ENCODE measurements at regions not wholly inside any gene's neighbourhood (a gene's known extent, or its start where the extent isn't known, plus 50 kb on each side); places are given as distances from the start of the nearest gene placed in this dataset.

DNA sequence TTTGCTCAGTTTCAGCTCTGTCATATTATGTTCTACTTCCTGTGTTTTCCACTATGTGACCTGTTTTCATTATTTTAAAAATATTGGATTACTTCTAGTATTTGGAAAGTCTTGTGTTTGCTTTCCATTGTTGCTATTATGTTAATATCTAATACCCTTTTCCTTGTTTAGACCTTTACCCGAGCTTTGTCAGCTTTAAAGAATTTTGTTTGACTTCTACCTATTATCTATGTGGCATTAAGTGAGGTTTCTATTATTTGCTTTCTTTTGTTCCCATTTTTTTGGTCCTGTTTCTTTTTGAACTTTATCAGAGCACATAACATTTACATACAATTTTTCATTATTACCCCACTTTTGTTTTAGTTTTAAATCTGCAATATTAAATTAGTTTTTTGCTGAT is 202.7 kb downstream of the MANEA start:
- Histone ChIP-seq H3K9me3 (ENCODE audit: control insufficient read depth, low read length) (peaks cover 2% of the 10 kb centered on the region), H3K27me3 (replicated peaks; ENCODE audit: control insufficient read depth, insufficient read depth, low read length) (no peaks in the 10 kb centered on the region), H3K36me3 (ENCODE audit: control insufficient read depth, insufficient read depth, low read length, severe bottlenecking) (no peaks in the 10 kb centered on the region), H3K9ac (ENCODE audit: low read length) (no peak overlapping the region), H3K4me1 (ENCODE audit: control insufficient read depth, insufficient read depth, low read length) (no peaks in the 10 kb centered on the region), H3K4me3 (ENCODE audit: low read length) (no peak overlapping the region)
- no peak for DNase-seq (ENCODE audit: low read depth)

DNA sequence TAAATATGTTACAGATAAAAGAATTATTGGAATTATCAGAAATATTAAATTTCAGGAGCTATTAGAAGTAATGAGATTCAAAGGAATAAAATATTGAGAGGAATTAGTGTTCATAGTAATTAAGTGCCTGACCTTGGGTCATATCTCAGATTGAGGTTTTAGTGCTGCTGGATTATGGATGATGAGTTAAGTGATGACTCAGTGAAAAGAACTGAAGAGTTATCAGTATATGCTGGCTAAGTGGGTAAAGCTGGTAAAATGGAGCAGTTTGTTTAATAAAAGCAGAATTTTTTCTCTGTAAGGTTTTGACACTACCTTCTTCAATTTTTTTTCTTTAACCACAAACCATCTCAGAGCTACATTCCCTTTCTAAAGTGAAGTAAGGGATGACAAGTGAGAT is 206.7 kb downstream of the MANEA start:
- no peak overlapping the region for H3K9ac ChIP-seq (ENCODE audit: low read length)

DNA sequence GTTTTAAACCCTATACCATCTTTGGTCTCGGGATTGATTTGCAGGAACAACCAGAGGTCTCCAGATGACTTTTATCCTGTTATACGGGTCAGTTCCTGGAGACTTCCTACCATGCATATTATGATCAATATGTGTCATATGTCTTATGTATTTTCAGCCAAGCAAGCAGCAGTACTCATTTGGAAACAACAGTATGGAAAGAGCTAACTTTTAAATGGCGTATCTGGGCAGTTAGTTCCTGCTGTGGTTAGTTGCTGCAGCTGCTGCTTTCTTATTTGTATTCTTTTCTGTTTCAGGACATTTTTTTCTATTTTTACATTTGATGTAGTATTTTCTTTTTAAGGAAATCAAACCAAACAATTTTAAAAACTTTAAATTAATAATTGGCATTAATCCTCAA is 207.5 kb downstream of the MANEA start:
- no peak for DNase-seq (ENCODE audit: low read depth)
- Histone ChIP-seq H3K9ac (ENCODE audit: low read length) (no peak overlapping the region), H3K9me3 (ENCODE audit: control insufficient read depth, low read length) (peaks cover 2% of the 10 kb centered on the region), H3K36me3 (ENCODE audit: control insufficient read depth, insufficient read depth, low read length, severe bottlenecking) (no peaks in the 10 kb centered on the region), H3K27me3 (replicated peaks; ENCODE audit: control insufficient read depth, insufficient read depth, low read length) (no peaks in the 10 kb centered on the region), H3K4me1 (ENCODE audit: control insufficient read depth, insufficient read depth, low read length) (no peaks in the 10 kb centered on the region), H3K4me3 (ENCODE audit: low read length) (no peak overlapping the region)

More for the DNA sequence above, 206.7 kb downstream of the MANEA start:
- no peaks in the 10 kb centered on the region for H3K36me3 ChIP-seq (ENCODE audit: control insufficient read depth, insufficient read depth, low read length, severe bottlenecking)
- H3K4me1 ChIP-seq (ENCODE audit: control insufficient read depth, insufficient read depth, low read length) = no peaks in the 10 kb centered on the region
- no peak for DNase-seq (ENCODE audit: low read depth)
- no peaks in the 10 kb centered on the region for H3K27me3 ChIP-seq (replicated peaks; ENCODE audit: control insufficient read depth, insufficient read depth, low read length)
- H3K4me3 ChIP-seq (ENCODE audit: low read length) = no peak overlapping the region
- peaks cover 2% of the 10 kb centered on the region for H3K9me3 ChIP-seq (ENCODE audit: control insufficient read depth, low read length)

DNA sequence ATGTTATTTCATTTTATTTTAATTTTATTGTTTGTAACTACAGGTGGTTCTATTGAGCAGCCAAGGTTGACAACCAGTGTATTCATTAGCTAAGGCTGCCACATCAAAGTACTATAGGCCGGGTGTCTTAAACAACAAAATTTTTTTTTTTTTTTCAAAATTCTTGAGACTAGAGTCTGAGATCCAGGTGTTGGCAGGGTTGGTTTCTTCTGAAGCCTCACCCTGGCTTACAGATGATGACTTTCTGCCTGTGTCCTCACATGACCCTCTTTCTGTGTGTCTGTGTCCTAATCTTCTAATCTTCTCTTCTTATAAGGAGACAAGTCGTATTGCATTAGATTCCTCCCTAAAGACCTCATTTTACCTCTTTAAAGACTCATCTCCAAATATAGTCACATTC is 208.4 kb downstream of the MANEA start:
- no peaks in the 10 kb centered on the region for H3K27me3 ChIP-seq (replicated peaks; ENCODE audit: control insufficient read depth, insufficient read depth, low read length)
- peaks cover 2% of the 10 kb centered on the region for H3K9me3 ChIP-seq (ENCODE audit: control insufficient read depth, low read length)
- no peak overlapping the region for H3K4me3 ChIP-seq (ENCODE audit: low read length)
- no peaks in the 10 kb centered on the region for H3K36me3 ChIP-seq (ENCODE audit: control insufficient read depth, insufficient read depth, low read length, severe bottlenecking)
- H3K9ac ChIP-seq (ENCODE audit: low read length) = no peak overlapping the region
- H3K4me1 ChIP-seq (ENCODE audit: control insufficient read depth, insufficient read depth, low read length) = no peaks in the 10 kb centered on the region
- no peak for DNase-seq (ENCODE audit: low read depth)

DNA sequence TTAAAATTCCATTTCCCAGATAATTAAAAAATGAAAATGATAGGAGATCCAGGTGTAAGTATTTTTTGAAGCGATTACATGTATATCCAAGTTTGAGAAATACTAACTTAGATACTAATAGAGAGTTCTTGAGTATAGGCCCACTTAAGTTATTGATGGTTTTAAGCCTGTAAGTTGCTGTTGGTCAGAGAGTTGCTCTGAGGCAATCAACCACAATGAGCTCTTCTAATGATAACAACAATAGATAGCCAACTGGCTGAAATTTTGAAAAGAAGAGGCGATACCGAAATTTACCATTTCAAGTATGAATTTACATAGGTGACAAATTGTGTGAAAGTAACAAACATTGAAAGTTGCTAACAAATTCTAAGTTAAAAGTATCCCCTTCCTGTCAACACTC is 209.5 kb downstream of the MANEA start:
- H3K4me1 ChIP-seq (ENCODE audit: control insufficient read depth, insufficient read depth, low read length) = no peaks in the 10 kb centered on the region

DNA sequence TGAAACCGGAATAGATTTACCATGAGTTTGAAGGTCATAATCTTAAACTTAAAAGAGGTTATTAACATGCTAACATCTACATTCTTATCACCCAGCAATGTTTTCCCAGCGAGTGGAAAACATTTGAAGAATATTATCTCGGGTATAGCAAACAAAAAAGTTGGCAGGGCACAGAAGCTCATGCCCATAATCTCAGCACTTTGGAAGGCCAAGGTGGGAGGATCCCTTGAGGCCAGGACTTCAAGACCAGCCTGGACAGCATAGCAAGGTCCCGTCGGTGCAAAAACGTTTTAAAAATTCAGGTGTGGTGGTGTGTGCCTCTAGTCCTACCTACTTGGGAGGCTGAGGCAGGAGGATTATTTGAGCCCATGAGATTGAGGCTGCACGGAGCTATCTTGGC is 213.5 kb downstream of the MANEA start:
- no peak overlapping the region for H3K4me3 ChIP-seq (ENCODE audit: low read length)
- H3K9me3 ChIP-seq (ENCODE audit: control insufficient read depth, low read length) = no peaks in the 10 kb centered on the region
- H3K9ac ChIP-seq (ENCODE audit: low read length) = no peak overlapping the region
- no peaks in the 10 kb centered on the region for H3K36me3 ChIP-seq (ENCODE audit: control insufficient read depth, insufficient read depth, low read length, severe bottlenecking)
- H3K27me3 ChIP-seq (replicated peaks; ENCODE audit: control insufficient read depth, insufficient read depth, low read length) = no peaks in the 10 kb centered on the region
- H3K4me1 ChIP-seq (ENCODE audit: control insufficient read depth, insufficient read depth, low read length) = no peaks in the 10 kb centered on the region
- no peak for DNase-seq (ENCODE audit: low read depth)

More for the DNA sequence above, 209.5 kb downstream of the MANEA start:
- H3K27me3 ChIP-seq (replicated peaks; ENCODE audit: control insufficient read depth, insufficient read depth, low read length) = no peaks in the 10 kb centered on the region
- no peaks in the 10 kb centered on the region for H3K36me3 ChIP-seq (ENCODE audit: control insufficient read depth, insufficient read depth, low read length, severe bottlenecking)
- H3K9me3 ChIP-seq (ENCODE audit: control insufficient read depth, low read length) = peaks cover under 1% of the 10 kb centered on the region
- no peak for DNase-seq (ENCODE audit: low read depth)
- no peak overlapping the region for H3K4me3 ChIP-seq (ENCODE audit: low read length)
- H3K9ac ChIP-seq (ENCODE audit: low read length) = no peak overlapping the region

DNA sequence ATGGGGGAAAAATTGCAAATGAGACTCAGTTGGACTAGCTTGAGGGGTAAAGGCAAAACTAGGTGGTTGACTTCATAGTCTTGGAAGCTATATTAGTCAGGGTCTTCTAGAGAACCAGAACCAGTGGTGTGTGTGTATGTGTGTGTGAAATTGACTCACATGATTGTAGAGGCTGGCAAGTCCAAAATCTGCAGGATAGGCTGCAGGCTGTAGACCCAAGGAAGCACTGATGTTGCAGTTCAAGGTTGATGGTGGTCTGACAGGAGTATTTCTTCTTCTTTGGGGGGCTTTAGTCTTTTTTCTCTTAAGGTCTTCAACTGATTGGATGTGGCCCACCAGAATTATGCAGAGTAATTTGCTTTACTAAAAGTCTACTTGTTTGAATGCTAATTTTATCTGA is 217.4 kb downstream of the MANEA start:
- H3K9me3 ChIP-seq (ENCODE audit: control insufficient read depth, low read length) = no peaks in the 10 kb centered on the region
- no peaks in the 10 kb centered on the region for H3K36me3 ChIP-seq (ENCODE audit: control insufficient read depth, insufficient read depth, low read length, severe bottlenecking)
- DNase-seq (ENCODE audit: low read depth) = no peak
- H3K9ac ChIP-seq (ENCODE audit: low read length) = no peak overlapping the region
- H3K27me3 ChIP-seq (replicated peaks; ENCODE audit: control insufficient read depth, insufficient read depth, low read length) = no peaks in the 10 kb centered on the region
- H3K4me1 ChIP-seq (ENCODE audit: control insufficient read depth, insufficient read depth, low read length) = no peaks in the 10 kb centered on the region
- no peak overlapping the region for H3K4me3 ChIP-seq (ENCODE audit: low read length)

DNA sequence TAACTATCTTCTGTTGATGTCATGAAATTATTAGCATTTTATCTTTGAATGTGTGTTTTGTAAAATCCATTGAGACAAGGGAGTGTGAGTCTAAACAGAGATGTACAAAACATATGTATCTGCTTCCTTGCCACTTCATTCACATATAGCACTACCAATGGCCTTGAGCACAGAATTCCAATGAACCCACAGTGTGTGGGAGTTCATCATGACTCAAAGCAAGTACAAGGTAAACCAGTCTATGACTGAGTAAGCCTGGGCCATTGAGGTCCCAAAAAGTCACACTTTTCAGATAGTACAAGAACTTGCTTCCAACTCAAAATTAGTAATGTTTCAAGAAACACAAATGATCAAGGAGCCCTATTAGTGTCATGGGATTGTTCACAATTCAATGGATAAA is 218.6 kb downstream of the MANEA start:
- Histone ChIP-seq H3K9ac (ENCODE audit: low read length) (no peak overlapping the region), H3K36me3 (ENCODE audit: control insufficient read depth, insufficient read depth, low read length, severe bottlenecking) (no peaks in the 10 kb centered on the region), H3K9me3 (ENCODE audit: control insufficient read depth, low read length) (no peaks in the 10 kb centered on the region), H3K27me3 (replicated peaks; ENCODE audit: control insufficient read depth, insufficient read depth, low read length) (no peaks in the 10 kb centered on the region), H3K4me1 (ENCODE audit: control insufficient read depth, insufficient read depth, low read length) (no peaks in the 10 kb centered on the region), H3K4me3 (ENCODE audit: low read length) (no peak overlapping the region)
- no peak for DNase-seq (ENCODE audit: low read depth)

DNA sequence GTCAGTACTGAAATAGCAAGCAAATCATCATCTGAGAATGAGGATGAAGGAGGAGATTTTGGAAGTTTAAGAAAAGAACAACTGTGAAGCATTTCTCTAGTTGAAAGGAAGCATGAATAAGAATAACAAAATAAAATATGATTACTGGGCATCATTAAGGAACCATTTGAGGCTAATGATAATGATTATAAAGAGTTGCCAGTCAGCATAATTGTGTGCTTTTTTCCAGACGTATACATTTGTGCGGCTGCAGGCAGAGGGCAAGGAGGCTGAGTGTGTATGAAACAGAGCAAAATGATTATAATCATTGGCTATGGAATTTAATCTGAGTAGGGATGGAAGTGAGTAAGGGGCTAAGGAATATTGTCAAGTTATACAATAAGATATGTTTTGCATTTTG is 218.7 kb upstream of the FUT9 start:
- H3K9ac ChIP-seq (ENCODE audit: low read length) = no peak overlapping the region

DNA sequence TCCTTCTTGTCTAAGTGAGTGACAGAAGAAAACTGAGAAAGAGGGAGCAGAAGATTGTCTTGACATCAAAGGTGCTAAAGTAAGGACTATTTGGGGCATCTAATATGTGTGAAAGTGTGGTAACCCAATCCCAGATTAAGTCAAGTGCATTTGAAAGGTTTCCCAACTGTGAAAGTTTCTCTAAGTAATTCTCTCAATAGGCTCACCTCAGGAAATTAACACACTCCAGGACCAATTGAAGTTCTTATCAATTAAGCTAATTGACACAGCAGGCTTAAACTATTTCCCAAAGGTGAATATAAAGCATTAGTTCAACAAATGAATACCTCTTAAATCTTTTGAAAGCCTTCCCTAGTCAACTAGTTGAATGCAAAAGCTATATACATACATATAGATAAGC is 212.8 kb upstream of the FUT9 start:
- H3K27me3 ChIP-seq (replicated peaks; ENCODE audit: control insufficient read depth, insufficient read depth, low read length) = no peaks in the 10 kb centered on the region

More for the DNA sequence above, 218.7 kb upstream of the FUT9 start:
- Histone ChIP-seq H3K27me3 (replicated peaks; ENCODE audit: control insufficient read depth, insufficient read depth, low read length) (no peaks in the 10 kb centered on the region), H3K4me3 (ENCODE audit: low read length) (no peak overlapping the region), H3K4me1 (ENCODE audit: control insufficient read depth, insufficient read depth, low read length) (no peaks in the 10 kb centered on the region), H3K36me3 (ENCODE audit: control insufficient read depth, insufficient read depth, low read length, severe bottlenecking) (no peaks in the 10 kb centered on the region), H3K9me3 (ENCODE audit: control insufficient read depth, low read length) (no peaks in the 10 kb centered on the region)
- DNase-seq (ENCODE audit: low read depth) = no peak

DNA sequence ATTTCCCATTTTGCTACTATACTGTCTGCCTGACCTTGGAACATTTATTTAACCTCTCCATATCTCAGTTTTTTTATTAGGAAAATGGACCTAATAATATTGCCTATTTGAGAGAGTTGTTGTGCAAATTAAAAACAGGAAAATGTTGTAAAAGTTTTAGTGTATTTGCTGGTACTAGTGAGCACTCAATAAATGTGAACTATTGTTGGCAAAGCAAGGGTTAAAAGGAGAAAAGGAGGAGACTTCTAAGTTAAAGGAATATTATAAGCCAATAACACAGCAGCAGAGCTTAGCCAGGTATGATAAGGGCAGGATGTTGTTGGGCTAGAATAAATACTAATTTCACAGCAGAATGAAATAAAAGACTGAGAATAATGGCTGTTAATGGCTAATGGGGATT is 211.9 kb upstream of the FUT9 start:
- H3K4me3 ChIP-seq (ENCODE audit: low read length) = no peak overlapping the region
- no peaks in the 10 kb centered on the region for H3K36me3 ChIP-seq (ENCODE audit: control insufficient read depth, insufficient read depth, low read length, severe bottlenecking)
- H3K4me1 ChIP-seq (ENCODE audit: control insufficient read depth, insufficient read depth, low read length) = no peaks in the 10 kb centered on the region
- no peak overlapping the region for H3K9ac ChIP-seq (ENCODE audit: low read length)
- DNase-seq (ENCODE audit: low read depth) = no peak
- no peaks in the 10 kb centered on the region for H3K27me3 ChIP-seq (replicated peaks; ENCODE audit: control insufficient read depth, insufficient read depth, low read length)
- H3K9me3 ChIP-seq (ENCODE audit: control insufficient read depth, low read length) = no peaks in the 10 kb centered on the region

More for the DNA sequence above, 212.8 kb upstream of the FUT9 start:
- H3K36me3 ChIP-seq (ENCODE audit: control insufficient read depth, insufficient read depth, low read length, severe bottlenecking) = no peaks in the 10 kb centered on the region
- no peak overlapping the region for H3K9ac ChIP-seq (ENCODE audit: low read length)
- no peak for DNase-seq (ENCODE audit: low read depth)
- H3K9me3 ChIP-seq (ENCODE audit: control insufficient read depth, low read length) = no peaks in the 10 kb centered on the region
- no peaks in the 10 kb centered on the region for H3K4me1 ChIP-seq (ENCODE audit: control insufficient read depth, insufficient read depth, low read length)
- no peak overlapping the region for H3K4me3 ChIP-seq (ENCODE audit: low read length)

DNA sequence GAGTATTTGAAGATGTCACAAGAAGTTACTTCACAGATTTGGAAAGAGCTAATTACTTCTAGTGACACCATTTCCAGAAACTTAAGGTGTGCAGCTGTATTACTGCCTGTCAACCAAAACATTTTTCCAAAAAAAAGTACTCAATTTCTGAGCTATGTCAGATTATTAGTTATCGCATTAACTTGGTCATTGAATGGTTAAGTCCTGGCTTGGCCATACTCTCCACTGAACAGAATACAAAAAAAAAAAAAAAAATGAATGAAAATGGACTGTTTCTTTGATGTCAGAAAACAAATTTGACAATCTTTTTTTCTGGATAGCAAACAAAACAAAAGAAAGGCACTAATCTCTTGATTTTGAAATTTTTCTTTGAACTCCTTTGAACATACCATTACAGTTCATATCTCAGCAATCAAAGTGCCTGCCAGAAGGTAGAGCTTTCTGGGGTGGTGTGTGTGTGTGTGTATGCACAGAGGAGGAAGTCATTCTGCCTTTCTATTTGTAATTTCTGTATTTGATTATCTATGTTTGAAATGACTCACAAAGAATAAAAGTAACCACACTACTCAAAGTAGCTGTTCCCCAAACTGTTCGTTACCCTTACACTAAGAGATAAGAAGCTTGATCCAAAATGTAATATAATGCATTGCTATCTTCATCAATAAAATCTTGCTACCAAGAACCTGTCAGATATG is 210.8 kb upstream of the FUT9 start:
- no peaks in the 10 kb centered on the region for H3K4me1 ChIP-seq (ENCODE audit: control insufficient read depth, insufficient read depth, low read length)
- no peak overlapping the region for H3K9ac ChIP-seq (ENCODE audit: low read length)
- no peaks in the 10 kb centered on the region for H3K27me3 ChIP-seq (replicated peaks; ENCODE audit: control insufficient read depth, insufficient read depth, low read length)
- H3K36me3 ChIP-seq (ENCODE audit: control insufficient read depth, insufficient read depth, low read length, severe bottlenecking) = no peaks in the 10 kb centered on the region
- H3K9me3 ChIP-seq (ENCODE audit: control insufficient read depth, low read length) = no peaks in the 10 kb centered on the region
- DNase-seq (ENCODE audit: low read depth) = no peak
- no peak overlapping the region for H3K4me3 ChIP-seq (ENCODE audit: low read length)
